Fibroblast of lung (primary cell): ENCODE measurements at regions not wholly inside any gene's neighbourhood (a gene's known extent, or its start where the extent isn't known, plus 50 kb on each side); places are given as distances from the start of the nearest gene placed in this dataset.

Experiments
- DNase-seq, 2 donors: peaks; one replicate each; pipeline versions ENCODE4 v3.0.0 to v3.0.0-alpha.2; 2010; ENCODE audit warnings: low read depth in 2 of 2
- H2AFZ ChIP-seq: 2 replicates; pipeline ENCODE4 v1.5.1; 2012; ENCODE audit warnings: low read length, control low read depth, inconsistent platforms
- H3K27ac ChIP-seq: 2 replicates; pipeline ENCODE4 v1.5.1; 2011; ENCODE audit warnings: low read length, control low read depth; ENCODE audit not compliant: insufficient read depth
- H3K27me3 ChIP-seq: 2 replicates; pipeline ENCODE4 v1.5.1; 2011; ENCODE audit warnings: mild to moderate bottlenecking, low read length; ENCODE audit not compliant: control insufficient read depth, insufficient read depth
- H3K36me3 ChIP-seq: 2 replicates; pipeline ENCODE4 v1.5.1; 2011; ENCODE audit warnings: low read length; ENCODE audit not compliant: control insufficient read depth, insufficient read depth
- H3K4me1 ChIP-seq: 2 replicates; pipeline ENCODE4 v1.5.1; 2011; ENCODE audit warnings: low read length; ENCODE audit not compliant: control insufficient read depth, insufficient read depth; ENCODE audit errors: extremely low read depth
- H3K4me2 ChIP-seq: 2 replicates; pipeline ENCODE4 v1.5.1; 2011; ENCODE audit warnings: low read length, control low read depth; ENCODE audit not compliant: insufficient read depth; ENCODE audit errors: extremely low read depth
- H3K4me3 ChIP-seq, 4 experiments: fragments of 200-600 bp in 1 of 4; sonication (generic) in 1 of 4; replicated peaks in 1 of 4; 2 replicates each; pipeline ENCODE4 v1.5.1; 2011 to 2016; ENCODE audit warnings: low read length in 4 of 4, low read depth in 3 of 4, mild to moderate bottlenecking in 3 of 4, control low read depth in 2 of 4, inconsistent platforms in 1 of 4, mixed read lengths in 1 of 4; ENCODE audit not compliant: insufficient read depth in 1 of 4; ENCODE audit errors: control extremely low read depth in 1 of 4
- H3K79me2 ChIP-seq: 2 replicates; pipeline ENCODE4 v1.5.1; 2012; ENCODE audit warnings: mild to moderate bottlenecking, low read length, inconsistent platforms; ENCODE audit not compliant: control insufficient read depth, insufficient read depth
- H3K9ac ChIP-seq: 2 replicates; pipeline ENCODE4 v1.5.1; 2011; ENCODE audit warnings: mild to moderate bottlenecking, low read length, control low read depth; ENCODE audit not compliant: insufficient read depth
- H3K9me3 ChIP-seq: 2 replicates; pipeline ENCODE4 v1.5.1; 2012; ENCODE audit warnings: low read depth, low read length; ENCODE audit not compliant: control insufficient read depth, insufficient read depth
- H4K20me1 ChIP-seq: 2 replicates; pipeline ENCODE4 v1.5.1; 2011; ENCODE audit warnings: low read length; ENCODE audit not compliant: control insufficient read depth, insufficient read depth; ENCODE audit errors: extremely low read depth
- CTCF ChIP-seq, 2 donors: IDR thresholded peaks in 1 of 2; conservative IDR thresholded peaks in 1 of 2; 1 replicate in 1 of 2; 2 replicates in 1 of 2; pipeline ENCODE4 v1.5.1; 2011 to 2012; ENCODE audit warnings: low read length in 2 of 2, control low read depth in 1 of 2, inconsistent platforms in 1 of 2, low read depth in 1 of 2, mild to moderate bottlenecking in 1 of 2
- EZH2 ChIP-seq: IDR thresholded peaks from 2 replicates; pipeline ENCODE4 v1.5.1; 2012; ENCODE audit warnings: low read length, control low read depth, mild to moderate bottlenecking; ENCODE audit errors: missing control alignments

- TF ChIP-seq CTCF (conservative IDR thresholded peaks at IDR 0.05 in 1 of 2, IDR thresholded peaks at IDR 0.05 in 1 of 2; ENCODE audit: low read depth in 1 of 2, low read length in 2 of 2) = no peak
- TF ChIP-seq EZH2 = no peak
- Histone ChIP-seq H4K20me1 (no peaks in the 10 kb centered on the region), H3K9ac (no peak overlapping the region), H3K4me1 (no peaks in the 10 kb centered on the region), H3K36me3 (no peaks in the 10 kb centered on the region), H3K4me2 (no peak overlapping the region), H3K27me3 (no peaks in the 10 kb centered on the region), H2AFZ (no peak overlapping the region), H3K27ac (no peak overlapping the region), H3K79me2 (no peaks in the 10 kb centered on the region), H3K4me3 (no peak overlapping the region), H3K9me3 (no peaks in the 10 kb centered on the region)
- no peak for DNase-seq
Measured at GRCh38 chr3:18075799-18076198, 333.4 kb upstream of the TBC1D5 start.

GRCh38 chr3:18071833-18072232 is 329.4 kb upstream of the TBC1D5 start:
- H3K27me3 ChIP-seq = no peaks in the 10 kb centered on the region
- no peaks in the 10 kb centered on the region for H3K36me3 ChIP-seq
- H3K4me3 ChIP-seq = no peak overlapping the region
- H3K79me2 ChIP-seq = no peaks in the 10 kb centered on the region
- no peak overlapping the region for H2AFZ ChIP-seq
- no peak overlapping the region for H3K9ac ChIP-seq
- DNase-seq = peak in 1 of 2 donors; percentile 30
- H3K4me2 ChIP-seq = no peak overlapping the region
- no peaks in the 10 kb centered on the region for H4K20me1 ChIP-seq
- H3K4me1 ChIP-seq = no peaks in the 10 kb centered on the region
- no peak for TF ChIP-seq EZH2
- no peak for TF ChIP-seq CTCF (conservative IDR thresholded peaks at IDR 0.05 in 1 of 2, IDR thresholded peaks at IDR 0.05 in 1 of 2; ENCODE audit: low read depth in 1 of 2, low read length in 2 of 2)
- H3K9me3 ChIP-seq = no peaks in the 10 kb centered on the region
- H3K27ac ChIP-seq = no peak overlapping the region

GRCh38 chr3:18070944-18071343 is 328.5 kb upstream of the TBC1D5 start:
- Histone ChIP-seq H3K27ac (no peak overlapping the region), H3K4me1 (no peaks in the 10 kb centered on the region), H4K20me1 (no peaks in the 10 kb centered on the region), H3K27me3 (no peaks in the 10 kb centered on the region), H3K9me3 (no peaks in the 10 kb centered on the region), H3K4me3 (no peak overlapping the region), H3K79me2 (no peaks in the 10 kb centered on the region), H3K4me2 (no peak overlapping the region), H2AFZ (no peak overlapping the region), H3K36me3 (no peaks in the 10 kb centered on the region), H3K9ac (no peak overlapping the region)
- TF ChIP-seq EZH2 (no peak), CTCF (conservative IDR thresholded peaks at IDR 0.05 in 1 of 2, IDR thresholded peaks at IDR 0.05 in 1 of 2; ENCODE audit: low read depth in 1 of 2, low read length in 2 of 2) (no peak)
- DNase-seq = no peak
